SK-N-SH (cell line): ENCODE measurements at regions not wholly inside any gene's neighbourhood (a gene's known extent, or its start where the extent isn't known, plus 50 kb on each side); places are given as distances from the start of the nearest gene placed in this dataset.

Experiments
- CTCF ChIA-PET: fragments of 300-600, 350-600 bp; formaldehyde crosslinking; extraction: SDS; loops from one replicate; lab custom pipeline; 2021; lab: Yijun Ruan, JAX
- POLR2A ChIA-PET: fragments of 350-600 bp; sonication (Branson Sonifier 250); formaldehyde crosslinking; extraction: SDS; loops from one replicate; lab custom pipeline; 2020; ENCODE audit warnings: antibody characterized with exemption, inconsistent platforms; lab: Yijun Ruan, JAX
- DNase-seq: peaks from one replicate; pipeline ENCODE4 v3.0.0; 2012
- H2AFZ ChIP-seq: fragments of 200-600 bp; sonication (generic); 2 replicates; pipeline ENCODE4 v1.8.1; 2016; ENCODE audit warnings: antibody characterized with exemption, mild to moderate bottlenecking, low read depth
- H3F3A ChIP-seq: fragments of 200-600 bp; sonication (generic); replicated peaks from 2 replicates; pipeline ENCODE3; 2016; ENCODE audit warnings: antibody characterized with exemption, mild to moderate bottlenecking; ENCODE audit not compliant: insufficient read depth
- H3K27ac ChIP-seq, 2 experiments: fragments of 200-500 bp in 1 of 2; fragments of 200-600 bp in 1 of 2; sonication (Bioruptor generic) in 1 of 2; sonication (generic), shearing (Covaris generic) in 1 of 2; 2 replicates each; pipeline versions ENCODE4 v1.5.1 to v1.6.1; 2014 to 2016; ENCODE audit warnings: low read depth in 2 of 2, inconsistent platforms in 1 of 2, low read length in 1 of 2, mild to moderate bottlenecking in 1 of 2, mixed read lengths in 1 of 2
- H3K27me3 ChIP-seq: fragments of 200-600 bp; sonication (generic), shearing (Covaris generic); 2 replicates; pipeline ENCODE4 v1.6.1; 2016; ENCODE audit warnings: mixed run types; ENCODE audit not compliant: insufficient read depth
- H3K36me3 ChIP-seq, 2 experiments: fragments of 200-500 bp in 1 of 2; fragments of 200-600 bp in 1 of 2; sonication (Bioruptor generic) in 1 of 2; sonication (generic) in 1 of 2; replicated peaks in 1 of 2; 2 replicates each; pipeline versions ENCODE3 to v1.5.1; 2014 to 2016; ENCODE audit warnings: low read length in 1 of 2, mild to moderate bottlenecking in 1 of 2; ENCODE audit not compliant: insufficient read depth in 2 of 2, control insufficient read depth in 1 of 2
- H3K4me1 ChIP-seq, 2 experiments: fragments of 200-500 bp in 1 of 2; fragments of 200-600 bp in 1 of 2; sonication (Bioruptor generic) in 1 of 2; sonication (generic), shearing (Covaris generic) in 1 of 2; 2 replicates each; pipeline versions ENCODE4 v1.5.1 to v1.6.1; 2014 to 2016; ENCODE audit warnings: low read depth in 1 of 2, low read length in 1 of 2, mixed run types in 1 of 2; ENCODE audit not compliant: insufficient read depth in 2 of 2, control insufficient read depth in 1 of 2
- H3K4me2 ChIP-seq: fragments of 200-600 bp; sonication (generic), shearing (Covaris generic); 2 replicates; pipeline ENCODE4 v1.6.1; 2017; ENCODE audit warnings: mixed run types
- H3K4me3 ChIP-seq, 2 experiments: fragments of 200-500 bp in 1 of 2; fragments of 200-600 bp in 1 of 2; sonication (Bioruptor generic) in 1 of 2; sonication (generic), shearing (Covaris generic) in 1 of 2; 2 replicates each; pipeline versions ENCODE4 v1.5.1 to v1.8.1; 2014 to 2016; ENCODE audit warnings: low read depth in 2 of 2, inconsistent platforms in 1 of 2, low read length in 1 of 2, mild to moderate bottlenecking in 1 of 2, mixed read lengths in 1 of 2, moderate library complexity in 1 of 2
- H3K79me2 ChIP-seq: fragments of 200-600 bp; sonication (generic); 2 replicates; pipeline ENCODE4 v1.8.1; 2017; ENCODE audit warnings: mild to moderate bottlenecking; ENCODE audit not compliant: insufficient read depth
- H3K9ac ChIP-seq: fragments of 200-600 bp; sonication (generic); 2 replicates; pipeline ENCODE4 v1.6.1; 2017; ENCODE audit warnings: mixed run types
- H3K9me2 ChIP-seq: fragments of 200-600 bp; sonication (generic); 2 replicates; pipeline ENCODE4 v1.6.1; 2017; ENCODE audit warnings: mixed run types
- H3K9me3 ChIP-seq: fragments of 200-600 bp; sonication (generic); 2 replicates; pipeline ENCODE4 v1.6.1; 2017; ENCODE audit warnings: mixed run types, mild to moderate bottlenecking, moderate library complexity
- H4K20me1 ChIP-seq: fragments of 200-600 bp; sonication (generic); 2 replicates; pipeline ENCODE4 v1.6.1; 2017; ENCODE audit warnings: mild to moderate bottlenecking, mixed run types; ENCODE audit not compliant: insufficient read depth
- CHD2 ChIP-seq: fragments of 150-350 bp; IDR thresholded peaks from 2 replicates; pipeline ENCODE4 v1.6.1; 2018; ENCODE audit warnings: low read length; ENCODE audit not compliant: partially characterized antibody
- CTCF ChIP-seq: fragments of 200-600 bp; sonication (generic); IDR thresholded peaks from 2 replicates; pipeline ENCODE4 v1.6.1; 2017; ENCODE audit warnings: antibody characterized with exemption, mild to moderate bottlenecking, moderate library complexity
- ELF1 ChIP-seq: IDR thresholded peaks from 2 replicates; pipeline ENCODE4 v1.4.0; 2012
- FOXM1 ChIP-seq: IDR thresholded peaks from 2 replicates; pipeline ENCODE4 v1.4.0; 2012; ENCODE audit warnings: low read depth, mild to moderate bottlenecking
- GATA2 ChIP-seq: sonication (generic); formaldehyde crosslinking; IDR thresholded peaks from 2 replicates; pipeline ENCODE4 v1.5.0; 2020; ENCODE audit warnings: mild to moderate bottlenecking, missing genetic modification reagents
- JUND ChIP-seq: IDR thresholded peaks from 2 replicates; pipeline ENCODE4 v1.4.0; 2012
- MAX ChIP-seq: IDR thresholded peaks from 2 replicates; pipeline ENCODE4 v1.4.0; 2012; ENCODE audit warnings: low read depth
- MEF2A ChIP-seq: IDR thresholded peaks from 2 replicates; pipeline ENCODE4 v1.4.0; 2012; ENCODE audit warnings: low read depth, borderline replicate concordance
- NRF1 ChIP-seq: IDR thresholded peaks from 2 replicates; pipeline ENCODE4 v1.6.1; 2012; ENCODE audit warnings: low read depth, mild to moderate bottlenecking, low read length
- RCOR1 ChIP-seq: fragments of 150-350 bp; IDR thresholded peaks from 2 replicates; pipeline ENCODE4 v1.6.1; 2017; ENCODE audit warnings: antibody characterized with exemption, low read length
- RFX5 ChIP-seq: IDR thresholded peaks from 2 replicates; pipeline ENCODE4 v1.6.1; 2012; ENCODE audit warnings: mild to moderate bottlenecking, improper control_type of control experiment, low read length
- RXRA ChIP-seq: IDR thresholded peaks from 2 replicates; pipeline ENCODE4 v1.4.0; 2012; ENCODE audit warnings: low read depth, mild to moderate bottlenecking, borderline replicate concordance
- TEAD4 ChIP-seq: IDR thresholded peaks from 2 replicates; pipeline ENCODE4 v1.4.0; 2012; ENCODE audit warnings: mild to moderate bottlenecking, borderline replicate concordance; ENCODE audit not compliant: insufficient read depth
- USF1 ChIP-seq: IDR thresholded peaks from 2 replicates; pipeline ENCODE4 v1.4.0; 2012; ENCODE audit warnings: low read depth, borderline replicate concordance
- WGBS: methylation state at CpG from one replicate; pipeline ENCODE4 v1.1.6; 2017; ENCODE audit warnings: low lambda C conversion rate; 5-methylcytosine and 5-hydroxymethylcytosine counted together

GRCh38 chr4:45120163-45120562, 393.8 kb upstream of the GNPDA2 start (continued):
- no peak for TF ChIP-seq TEAD4
- no peak for TF ChIP-seq RFX5
- TF ChIP-seq MAX: no peak
- TF ChIP-seq FOXM1: no peak
- no peak for TF ChIP-seq RXRA
- TF ChIP-seq USF1: no peak
- TF ChIP-seq CHD2: no peak
- TF ChIP-seq JUND: no peak
- no peak for TF ChIP-seq GATA2 (CRISPR knock-in tag)

- Histone ChIP-seq H3F3A (no peaks in the 10 kb centered on the region), H3K9me3 (no peaks in the 10 kb centered on the region), H3K9ac (no peak overlapping the region), H2AFZ (no peak overlapping the region), H4K20me1 (no peaks in the 10 kb centered on the region), H3K27ac (no peak overlapping the region), H3K4me3 (no peak overlapping the region), H3K9me2 (no peaks in the 10 kb centered on the region), H3K79me2 (no peaks in the 10 kb centered on the region), H3K27me3 (no peaks in the 10 kb centered on the region), H3K4me2 (no peak overlapping the region), H3K36me3 (no peaks in the 10 kb centered on the region), H3K4me1 (no peaks in the 10 kb centered on the region)
- no peak for TF ChIP-seq CTCF
- no peak for TF ChIP-seq MAX
- TF ChIP-seq RCOR1: no peak
- TF ChIP-seq USF1: no peak
- TF ChIP-seq GATA2 (CRISPR knock-in tag): no peak
- TF ChIP-seq NRF1: no peak
- no peak for TF ChIP-seq TEAD4
- TF ChIP-seq ELF1: no peak
- no peak for TF ChIP-seq MEF2A
- ChIA-PET CTCF (no interaction called here), POLR2A (no interaction called here)
- 0% methylated on average over 1 of the region's 1 CpG for WGBS
- DNase-seq: no peak
Observed at GRCh38 chr4:45119376-45119775, 393.0 kb upstream of the GNPDA2 start.
